ENCODE measurements at regions not wholly inside any gene's neighbourhood (a gene's known extent, or its start where the extent isn't known, plus 50 kb on each side); places are given as distances from the start of the nearest gene placed in this dataset.

GRCh38 chr20:59403261-59403961, 103.0 kb downstream of the EDN3 start:
- DNase-seq (ENCODE audit: low read depth) = no peak

GRCh38 chr20:59403962-59404314, 103.5 kb downstream of the EDN3 start:
- no peak for DNase-seq (ENCODE audit: low read depth)

- DNase-seq (ENCODE audit: low read depth) = no peak
Observed at GRCh38 chr20:59404749-59405148, 104.3 kb downstream of the EDN3 start.

- no peak for DNase-seq (ENCODE audit: low read depth)
Observed at GRCh38 chr20:59405226-59406200, 105.1 kb downstream of the EDN3 start.

- no peak for DNase-seq (ENCODE audit: low read depth)
Observed at GRCh38 chr20:59406446-59406845, 106.0 kb downstream of the EDN3 start.

GRCh38 chr20:59411170-59411569, 110.8 kb downstream of the EDN3 start:
- no peak for DNase-seq (ENCODE audit: low read depth)

GRCh38 chr20:59411589-59411988, 111.2 kb downstream of the EDN3 start:
- no peak for DNase-seq (ENCODE audit: low read depth)

GRCh38 chr20:59412181-59412580, 111.8 kb downstream of the EDN3 start:
- DNase-seq (ENCODE audit: low read depth) = no peak

GRCh38 chr20:59412875-59413284, 112.5 kb downstream of the EDN3 start:
- DNase-seq (ENCODE audit: low read depth) = no peak

- no peak for DNase-seq (ENCODE audit: low read depth)
Observed at GRCh38 chr20:59413326-59413865, 113.0 kb downstream of the EDN3 start.

- no peak for DNase-seq (ENCODE audit: low read depth)
Observed at GRCh38 chr20:59414936-59415623, 114.7 kb downstream of the EDN3 start.

- no peak for DNase-seq (ENCODE audit: low read depth)
Observed at GRCh38 chr20:59416916-59417315, 116.5 kb downstream of the EDN3 start.

- DNase-seq (ENCODE audit: low read depth) = no peak
Observed at GRCh38 chr20:59421089-59421488, 120.7 kb downstream of the EDN3 start.

- no peak for DNase-seq (ENCODE audit: low read depth)
Observed at GRCh38 chr20:59421920-59422637, 121.7 kb downstream of the EDN3 start.

GRCh38 chr20:59422872-59423544, 122.6 kb downstream of the EDN3 start:
- no peak for DNase-seq (ENCODE audit: low read depth)

GRCh38 chr20:59424976-59425375, 124.6 kb downstream of the EDN3 start:
- no peak for DNase-seq (ENCODE audit: low read depth)

GRCh38 chr20:59425572-59425971, 125.2 kb downstream of the EDN3 start:
- no peak for DNase-seq (ENCODE audit: low read depth)

- DNase-seq (ENCODE audit: low read depth) = no peak
Observed at GRCh38 chr20:59428006-59428405, 127.6 kb downstream of the EDN3 start.

- DNase-seq (ENCODE audit: low read depth) = no peak
Observed at GRCh38 chr20:59428441-59429205, 128.2 kb downstream of the EDN3 start.

- DNase-seq (ENCODE audit: low read depth) = no peak
Observed at GRCh38 chr20:59429396-59429795, 129.0 kb downstream of the EDN3 start.

All from iris pigment epithelial cell (primary cell).